H9 (cell line): ENCODE measurements at regions not wholly inside any gene's neighbourhood (a gene's known extent, or its start where the extent isn't known, plus 50 kb on each side); places are given as distances from the start of the nearest gene placed in this dataset.

Experiments used
- DNase-seq: peaks from one replicate; pipeline ENCODE4 v3.0.0-alpha.2; 2017
- H2AFZ ChIP-seq: one replicate; pipeline ENCODE4 v1.6.1; 2013; ENCODE audit warnings: mild to moderate bottlenecking, low read length, control low read depth, moderate library complexity
- H2AK5ac ChIP-seq: 2 replicates; pipeline ENCODE4 v1.6.1; 2013; ENCODE audit warnings: low read length, control low read depth, mixed read lengths; ENCODE audit not compliant: insufficient read length
- H2BK120ac ChIP-seq: one replicate; pipeline ENCODE4 v1.6.1; 2013; ENCODE audit warnings: low read depth, mild to moderate bottlenecking, low read length, control low read depth, inconsistent platforms; ENCODE audit not compliant: poor library complexity, severe bottlenecking
- H2BK12ac ChIP-seq: 2 replicates; pipeline ENCODE4 v1.6.1; 2013; ENCODE audit warnings: low read length, control low read depth, mixed read lengths, low read depth; ENCODE audit not compliant: insufficient read length
- H2BK15ac ChIP-seq: 2 replicates; pipeline ENCODE4 v1.6.1; 2013; ENCODE audit warnings: low read depth, low read length, control low read depth
- H2BK20ac ChIP-seq: one replicate; pipeline ENCODE4 v1.6.1; 2013; ENCODE audit warnings: low read depth, mild to moderate bottlenecking, low read length, control low read depth, inconsistent platforms; ENCODE audit not compliant: poor library complexity, severe bottlenecking
- H2BK5ac ChIP-seq: 2 replicates; pipeline ENCODE4 v1.6.1; 2013; ENCODE audit warnings: low read length, control low read depth, mixed read lengths; ENCODE audit not compliant: insufficient read length
- H3K14ac ChIP-seq: 2 replicates; pipeline ENCODE4 v1.6.1; 2013; ENCODE audit warnings: low read length, control low read depth; ENCODE audit not compliant: insufficient read depth
- H3K18ac ChIP-seq: 2 replicates; pipeline ENCODE4 v1.6.1; 2013; ENCODE audit warnings: low read depth, mild to moderate bottlenecking, mixed read lengths, low read length, control low read depth; ENCODE audit not compliant: insufficient read length
- H3K23ac ChIP-seq: 2 replicates; pipeline ENCODE4 v1.6.1; 2013; ENCODE audit warnings: low read length, control low read depth, mixed read lengths, low read depth; ENCODE audit not compliant: insufficient read length
- H3K23me2 ChIP-seq: 2 replicates; pipeline ENCODE4 v1.6.1; 2013; ENCODE audit warnings: low read depth, mild to moderate bottlenecking, mixed read lengths, low read length, control low read depth; ENCODE audit not compliant: insufficient read length, poor library complexity, severe bottlenecking
- H3K27ac ChIP-seq: 2 replicates; pipeline ENCODE4 v1.5.1; 2013; ENCODE audit warnings: low read length, control low read depth, mixed read lengths, low read depth; ENCODE audit not compliant: insufficient read length
- H3K27me3 ChIP-seq: 2 replicates; pipeline ENCODE4 v1.6.1; 2013; ENCODE audit warnings: low read length, control low read depth, inconsistent platforms; ENCODE audit not compliant: insufficient read depth
- H3K4ac ChIP-seq: 2 replicates; pipeline ENCODE4 v1.6.1; 2013; ENCODE audit warnings: low read depth, mild to moderate bottlenecking, control low read depth, inconsistent platforms, low read length, moderate library complexity
- H3K4me1 ChIP-seq: 2 replicates; pipeline ENCODE4 v1.6.1; 2013; ENCODE audit warnings: low read length, control low read depth, inconsistent platforms; ENCODE audit not compliant: insufficient read depth
- H3K4me2 ChIP-seq: 2 replicates; pipeline ENCODE4 v1.6.1; 2013; ENCODE audit warnings: low read length, control low read depth, mixed read lengths; ENCODE audit not compliant: insufficient read length, insufficient read depth
- H3K56ac ChIP-seq: 2 replicates; pipeline ENCODE4 v1.6.1; 2013; ENCODE audit warnings: low read depth, mild to moderate bottlenecking, mixed read lengths, low read length, control low read depth; ENCODE audit not compliant: insufficient read length
- H3K79me1 ChIP-seq: 2 replicates; pipeline ENCODE4 v1.6.1; 2013; ENCODE audit warnings: low read depth, mild to moderate bottlenecking, moderate library complexity, low read length, control low read depth, inconsistent platforms; ENCODE audit not compliant: insufficient read depth, poor library complexity, severe bottlenecking
- H3K79me2 ChIP-seq: 2 replicates; pipeline ENCODE4 v1.6.1; 2013; ENCODE audit warnings: low read length, control low read depth, inconsistent platforms; ENCODE audit not compliant: insufficient read depth
- H3K9ac ChIP-seq: 2 replicates; pipeline ENCODE4 v1.6.1; 2013; ENCODE audit warnings: low read length, control low read depth, mixed read lengths; ENCODE audit not compliant: insufficient read length; ENCODE audit errors: extremely low read depth
- H3K9me3 ChIP-seq: one replicate; pipeline ENCODE4 v1.6.1; 2013; ENCODE audit warnings: low read depth, low read length, inconsistent platforms; ENCODE audit not compliant: control insufficient read depth
- H3T11ph ChIP-seq: one replicate; pipeline ENCODE4 v1.6.1; 2013; ENCODE audit warnings: mild to moderate bottlenecking, low read length, control low read depth, inconsistent platforms
- H4K20me1 ChIP-seq: one replicate; pipeline ENCODE4 v1.6.1; 2013; ENCODE audit not compliant: control insufficient read depth, insufficient read length, insufficient read depth
- H4K5ac ChIP-seq: 2 replicates; pipeline ENCODE4 v1.6.1; 2013; ENCODE audit warnings: low read depth, mild to moderate bottlenecking, mixed read lengths, low read length, control low read depth; ENCODE audit not compliant: insufficient read length
- H4K8ac ChIP-seq: replicated peaks from 2 replicates; pipeline ENCODE4 v1.6.1; 2013; ENCODE audit warnings: low read length, control low read depth, mixed read lengths, low read depth; ENCODE audit not compliant: insufficient read length
- H4K91ac ChIP-seq: 2 replicates; pipeline ENCODE4 v1.6.1; 2013; ENCODE audit warnings: low read depth, mild to moderate bottlenecking, moderate library complexity, mixed read lengths, low read length, control low read depth; ENCODE audit not compliant: insufficient read length
- H3K27ac Mint-ChIP-seq, 3 experiments: 2 replicates in 2 of 3; 3 replicates in 1 of 3; pipeline ENCODE4 v1.8.0; 2020 to 2021; ENCODE audit warnings: mixed read lengths in 3 of 3, mild to moderate bottlenecking in 1 of 3, moderate library complexity in 1 of 3
- H3K27me3 Mint-ChIP-seq: 2 replicates; pipeline ENCODE4 v1.8.0; 2021; ENCODE audit warnings: low read depth, mild to moderate bottlenecking, moderate library complexity, mixed read lengths
- H3K36me3 Mint-ChIP-seq, 3 experiments: 2 replicates in 2 of 3; 3 replicates in 1 of 3; pipeline ENCODE4 v1.8.0; 2020 to 2021; ENCODE audit warnings: low read depth in 3 of 3, mixed read lengths in 3 of 3; ENCODE audit not compliant: insufficient read depth in 1 of 3
- H3K4me1 Mint-ChIP-seq, 2 experiments: 2 replicates each; pipeline ENCODE4 v1.8.0; 2020; ENCODE audit warnings: mixed read lengths in 2 of 2
- H3K4me3 Mint-ChIP-seq, 2 experiments: 2 replicates in 1 of 2; 3 replicates in 1 of 2; pipeline ENCODE4 v1.8.0; 2020 to 2021; ENCODE audit warnings: mild to moderate bottlenecking in 2 of 2, mixed read lengths in 2 of 2, moderate library complexity in 1 of 2
- H3K9me3 Mint-ChIP-seq, 2 experiments: 2 replicates in 1 of 2; 3 replicates in 1 of 2; pipeline ENCODE4 v1.8.0; 2020; ENCODE audit warnings: mild to moderate bottlenecking in 2 of 2, mixed read lengths in 2 of 2, moderate library complexity in 1 of 2
- WGBS: extraction: QIAGEN DNeasy Blood & Tissue Kit; methylation state at CpG from one replicate; pipeline ENCODE4 v1.1.7; 2013; ENCODE audit warnings: missing lambda C conversion rate, low lambda C conversion rate, mixed read lengths; ENCODE audit not compliant: insufficient read length; ENCODE audit errors: extremely low coverage; 5-methylcytosine and 5-hydroxymethylcytosine counted together
- TF ChIP-seq, protein P1 (sequence below): fragments of 200-600 bp; sonication (generic); conservative IDR thresholded peaks from 3 replicates; pipeline ENCODE4 v1.8.0; 2021; ENCODE audit warnings: antibody characterized with exemption, mild to moderate bottlenecking

DNA sequence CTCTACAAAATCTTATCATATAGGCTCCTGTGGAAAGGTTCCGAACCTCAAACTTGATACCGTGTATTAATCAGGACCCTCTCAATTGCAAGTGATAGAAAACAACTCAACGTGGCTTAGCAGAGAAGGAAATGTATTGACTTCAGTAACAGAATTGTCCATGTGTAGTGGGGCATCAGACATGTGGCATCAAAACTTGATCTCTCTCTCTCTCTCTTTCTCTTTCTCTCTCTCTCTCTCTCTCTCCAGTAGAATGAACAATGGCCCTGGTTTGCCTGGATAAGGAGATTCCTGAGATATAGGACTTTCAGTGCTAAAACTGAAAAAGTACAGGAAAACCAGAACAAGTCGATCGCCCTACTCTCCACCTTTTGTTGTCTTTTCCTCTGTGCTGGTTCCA lies 168.2 kb downstream of the DRD1 start:
- H3K9ac ChIP-seq: no peak overlapping the region
- H4K5ac ChIP-seq: no peak overlapping the region
- no peaks in the 10 kb centered on the region for H4K20me1 ChIP-seq
- no peak overlapping the region for H3K27ac Mint-ChIP-seq
- H3K4ac ChIP-seq: no peak overlapping the region
- TF ChIP-seq, protein P1, sequence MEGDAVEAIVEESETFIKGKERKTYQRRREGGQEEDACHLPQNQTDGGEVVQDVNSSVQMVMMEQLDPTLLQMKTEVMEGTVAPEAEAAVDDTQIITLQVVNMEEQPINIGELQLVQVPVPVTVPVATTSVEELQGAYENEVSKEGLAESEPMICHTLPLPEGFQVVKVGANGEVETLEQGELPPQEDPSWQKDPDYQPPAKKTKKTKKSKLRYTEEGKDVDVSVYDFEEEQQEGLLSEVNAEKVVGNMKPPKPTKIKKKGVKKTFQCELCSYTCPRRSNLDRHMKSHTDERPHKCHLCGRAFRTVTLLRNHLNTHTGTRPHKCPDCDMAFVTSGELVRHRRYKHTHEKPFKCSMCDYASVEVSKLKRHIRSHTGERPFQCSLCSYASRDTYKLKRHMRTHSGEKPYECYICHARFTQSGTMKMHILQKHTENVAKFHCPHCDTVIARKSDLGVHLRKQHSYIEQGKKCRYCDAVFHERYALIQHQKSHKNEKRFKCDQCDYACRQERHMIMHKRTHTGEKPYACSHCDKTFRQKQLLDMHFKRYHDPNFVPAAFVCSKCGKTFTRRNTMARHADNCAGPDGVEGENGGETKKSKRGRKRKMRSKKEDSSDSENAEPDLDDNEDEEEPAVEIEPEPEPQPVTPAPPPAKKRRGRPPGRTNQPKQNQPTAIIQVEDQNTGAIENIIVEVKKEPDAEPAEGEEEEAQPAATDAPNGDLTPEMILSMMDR: no peak
- no peaks in the 10 kb centered on the region; the same call in 1 of the 2 replicates for H3K27me3 ChIP-seq
- H3K56ac ChIP-seq: no peak overlapping the region
- no peaks in the 10 kb centered on the region for H3K79me2 ChIP-seq
- H3K14ac ChIP-seq: no peak overlapping the region
- no peaks in the 10 kb centered on the region for H3K4me1 ChIP-seq
- no peaks in the 10 kb centered on the region for H3K23me2 ChIP-seq
- H3K18ac ChIP-seq: no peak overlapping the region
- no peak overlapping the region for H4K8ac ChIP-seq
- no peak overlapping the region for H3K4me2 ChIP-seq
- peaks cover 15% of the 10 kb centered on the region for H3K27me3 Mint-ChIP-seq
- H3K4me1 Mint-ChIP-seq: no peaks in the 10 kb centered on the region
- no peak overlapping the region for H3K27ac ChIP-seq
- no peak overlapping the region for H3K4me3 Mint-ChIP-seq
- H2BK5ac ChIP-seq: no peak overlapping the region
- no peak overlapping the region for H2AK5ac ChIP-seq
- H3T11ph ChIP-seq: no peak overlapping the region
- peaks cover 0 to 3% of the 10 kb centered on the region in 2 experiments; a peak in 1 of 5 replicates for H3K9me3 Mint-ChIP-seq
- H3K79me1 ChIP-seq: no peaks in the 10 kb centered on the region
- H2BK15ac ChIP-seq: no peak overlapping the region
- no CpG with 5 or more reads among the region's 5 CpGs for WGBS
- no peak overlapping the region for H4K91ac ChIP-seq
- H3K23ac ChIP-seq: no peak overlapping the region
- H2BK12ac ChIP-seq: no peak overlapping the region
- H3K36me3 Mint-ChIP-seq: no peaks in the 10 kb centered on the region; a peak in 1 of 7 replicates
- no peak for DNase-seq
- no peak overlapping the region for H2BK120ac ChIP-seq
- H2AFZ ChIP-seq: no peak overlapping the region
- no peaks in the 10 kb centered on the region for H3K9me3 ChIP-seq
- no peak overlapping the region for H2BK20ac ChIP-seq
